Right lobe of liver (tissue), 4 donors: ENCODE measurements at regions not wholly inside any gene's neighbourhood (a gene's known extent, or its start where the extent isn't known, plus 50 kb on each side); places are given as distances from the start of the nearest gene placed in this dataset.

Source experiments
- CTCF ChIP-seq, 4 donors: fragments of 200-600 bp in 3 of 4; fragments of 450-650 bp in 1 of 4; IDR thresholded peaks; one replicate each; pipeline versions ENCODE4 v1.5.1 to v1.8.0; 2016 to 2022; ENCODE audit warnings: antibody characterized with exemption in 4 of 4, mild to moderate bottlenecking in 2 of 4
- POLR2A ChIP-seq: fragments of 450-650 bp; IDR thresholded peaks from one replicate; pipeline ENCODE4 v1.6.1; 2017; ENCODE audit warnings: antibody characterized with exemption, mild to moderate bottlenecking
- donor health status: DM: no; HTN: no; CAD: no.
- donor health status: DM: no; HTN: no; CAD: no.
- donor health status: DM: no; HTN: yes; CAD: no.

- TF ChIP-seq CTCF (IDR thresholded peaks at IDR 0.05) (no peak), POLR2A (no peak)
Measured at GRCh38 chrX:40291553-40291952, 193.8 kb upstream of the BCOR start.
